HG03175 (cell line): ENCODE measurements at regions not wholly inside any gene's neighbourhood (a gene's known extent, or its start where the extent isn't known, plus 50 kb on each side); places are given as distances from the start of the nearest gene placed in this dataset.

ENCODE experiments used
- ATAC-seq: cut with Tn5 transposase; IDR thresholded peaks from one replicate; pipeline ENCODE4 v1.9.1; 2021; ENCODE audit warnings: mild to moderate bottlenecking, moderate library complexity; ENCODE audit not compliant: unreplicated experiment

DNA sequence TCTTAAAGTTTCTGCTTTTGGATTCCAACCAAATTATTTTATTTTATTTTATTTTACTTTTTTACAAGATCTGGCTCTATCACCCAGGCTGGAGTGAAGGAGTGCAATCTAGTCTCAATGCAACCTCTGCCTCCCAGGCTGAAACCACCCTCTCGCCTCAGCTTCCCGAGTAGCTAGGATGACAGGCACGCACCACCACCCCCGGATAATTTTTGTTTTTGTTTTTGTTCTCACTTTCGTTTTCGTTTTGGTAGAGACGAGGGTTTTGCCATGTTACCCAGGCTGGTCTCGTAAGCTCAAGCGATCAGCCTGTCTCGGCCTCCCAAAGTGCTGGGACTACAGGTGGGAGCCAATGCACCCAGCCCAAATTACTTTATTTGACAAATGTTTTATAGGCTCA, 219.8 kb downstream of the ETS1 start:
- peak; percentile 83 for ATAC-seq

DNA sequence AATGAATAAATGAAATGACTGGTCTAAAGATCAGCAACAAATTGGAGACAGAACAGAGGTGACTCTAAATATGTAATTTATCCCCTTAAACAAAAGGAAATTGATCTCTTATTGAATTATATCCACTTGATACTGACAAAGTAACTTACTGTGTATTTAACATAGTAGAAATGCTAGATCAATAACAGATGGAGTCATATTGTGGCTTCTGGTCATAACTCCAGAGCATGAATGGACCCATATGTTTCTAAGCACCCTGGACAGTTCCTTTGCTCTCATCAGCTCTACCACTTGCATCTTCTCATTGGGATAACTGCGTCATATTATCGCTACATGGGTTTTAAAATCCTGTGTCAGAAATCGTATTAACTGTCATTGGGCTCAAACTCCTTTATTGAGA, 222.3 kb downstream of the ETS1 start:
- no peak for ATAC-seq

DNA sequence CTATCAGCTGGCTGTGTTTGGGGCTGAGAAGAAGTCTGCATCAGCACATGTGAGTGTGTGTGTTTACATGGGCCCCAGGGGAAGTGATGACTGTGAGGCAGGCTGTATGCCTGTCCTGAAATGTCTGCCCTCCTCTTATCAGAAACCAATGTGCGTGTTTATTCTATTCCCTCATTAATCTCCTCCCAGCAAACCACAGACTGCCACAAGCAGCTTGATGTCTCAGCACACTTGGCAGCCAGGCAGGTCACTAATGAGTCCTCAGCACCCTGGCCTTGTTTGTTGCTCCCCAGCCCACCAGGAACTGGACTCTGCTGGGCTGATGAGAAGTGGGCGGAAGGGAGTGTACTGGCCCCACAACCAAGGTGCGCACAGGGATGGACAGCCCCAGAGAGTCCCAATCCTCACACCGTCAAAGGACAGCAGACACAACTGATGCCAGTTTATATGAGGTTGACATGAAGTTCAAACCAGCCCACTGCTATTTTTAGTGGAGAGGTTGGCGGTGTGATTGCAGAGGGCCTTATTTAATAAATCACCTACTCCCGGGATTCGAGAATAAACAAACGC, 225.8 kb downstream of the ETS1 start:
- no peak for ATAC-seq

DNA sequence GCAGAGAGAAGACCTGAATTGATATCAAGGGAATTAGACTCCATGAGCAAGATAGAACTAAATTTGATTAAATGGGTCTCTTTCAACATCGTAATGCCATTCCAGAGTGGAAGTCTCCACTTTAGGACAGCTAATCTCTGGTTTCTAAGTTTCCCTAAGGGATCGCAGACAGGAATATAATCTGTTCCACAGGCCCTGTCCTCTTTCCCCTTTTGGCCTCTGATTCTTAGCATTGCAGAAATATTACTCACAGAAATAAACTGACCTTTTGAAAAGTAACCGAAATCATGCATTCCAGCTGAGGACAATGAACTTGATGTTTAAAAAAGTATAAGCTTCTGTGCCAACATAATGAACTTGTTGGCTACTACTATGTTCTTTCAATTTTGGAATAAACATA, 227.8 kb downstream of the ETS1 start:
- no peak for ATAC-seq

DNA sequence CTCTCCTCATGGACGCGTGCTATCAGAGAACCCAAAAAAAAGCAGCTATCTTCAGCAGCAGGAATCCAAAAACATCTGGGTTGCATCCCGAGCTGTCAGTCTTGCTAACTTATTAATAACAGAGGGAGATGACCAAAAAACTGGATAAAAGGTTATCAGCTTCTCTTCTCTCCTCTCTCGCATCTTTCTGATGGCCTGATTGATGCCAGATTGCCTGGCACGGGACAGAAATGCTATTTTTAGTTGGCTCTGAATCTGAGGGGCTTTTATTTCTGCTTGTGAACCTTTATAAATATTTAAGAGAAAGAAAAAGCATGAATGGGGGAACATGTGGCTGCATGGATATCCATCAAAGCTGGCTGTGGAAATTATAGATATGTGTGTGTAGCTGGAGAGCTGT, 230.3 kb downstream of the ETS1 start:
- ATAC-seq = no peak

DNA sequence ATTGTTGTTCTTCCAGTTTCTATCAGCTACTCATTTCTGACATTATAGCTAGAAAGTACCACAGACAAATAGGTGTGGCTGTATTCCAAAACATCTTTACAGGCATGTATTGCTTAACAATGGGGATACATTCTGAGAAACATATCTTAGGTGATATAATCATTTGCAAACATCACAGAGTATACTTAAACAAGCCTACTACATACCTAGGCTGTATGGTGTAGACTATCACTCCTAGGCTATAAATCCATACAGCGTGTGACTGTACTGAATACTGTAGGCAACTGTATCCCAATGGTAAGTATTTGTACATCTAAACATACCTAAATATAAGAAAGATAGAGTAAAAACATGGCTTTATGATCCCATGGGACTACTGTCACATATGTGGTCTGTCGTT, 231.8 kb downstream of the ETS1 start:
- ATAC-seq = no peak

DNA sequence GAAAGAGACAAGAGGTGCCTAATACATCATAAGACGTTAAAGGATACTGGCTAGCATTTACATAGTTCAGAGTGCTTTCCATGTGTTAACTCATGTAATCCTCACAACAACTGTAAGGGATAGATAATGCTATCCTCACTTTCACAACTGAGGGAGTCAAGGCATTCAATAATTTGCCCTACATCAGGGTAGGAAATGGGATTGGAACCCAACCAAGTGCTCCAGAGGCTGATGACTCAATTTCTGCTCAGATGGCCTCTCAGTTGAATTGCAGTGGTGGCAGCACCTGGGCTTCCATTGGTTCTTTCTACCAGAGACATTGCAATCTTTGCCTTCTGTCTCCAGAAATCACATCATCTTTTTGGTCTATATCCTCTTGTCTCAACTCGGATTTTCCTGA, 232.9 kb downstream of the ETS1 start:
- no peak for ATAC-seq

DNA sequence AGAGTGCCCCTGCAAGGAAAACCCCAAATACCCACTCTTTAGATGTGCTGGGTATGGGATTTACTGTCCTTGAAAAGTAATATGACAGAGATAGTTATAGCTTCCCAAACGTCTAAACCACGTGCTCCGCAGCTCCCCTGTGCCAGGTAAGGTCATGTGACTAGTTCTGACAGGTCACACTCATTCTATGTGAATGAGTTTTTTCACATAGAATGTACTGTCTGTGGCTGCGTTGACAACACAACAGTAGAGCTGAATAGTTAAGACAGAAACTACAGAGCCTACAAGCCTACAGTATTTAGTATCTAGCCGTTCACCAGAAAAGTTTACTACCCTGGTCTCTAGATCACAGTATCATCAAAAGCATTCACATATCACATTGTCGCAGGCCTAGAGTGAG, 236.2 kb downstream of the ETS1 start:
- no peak for ATAC-seq

DNA sequence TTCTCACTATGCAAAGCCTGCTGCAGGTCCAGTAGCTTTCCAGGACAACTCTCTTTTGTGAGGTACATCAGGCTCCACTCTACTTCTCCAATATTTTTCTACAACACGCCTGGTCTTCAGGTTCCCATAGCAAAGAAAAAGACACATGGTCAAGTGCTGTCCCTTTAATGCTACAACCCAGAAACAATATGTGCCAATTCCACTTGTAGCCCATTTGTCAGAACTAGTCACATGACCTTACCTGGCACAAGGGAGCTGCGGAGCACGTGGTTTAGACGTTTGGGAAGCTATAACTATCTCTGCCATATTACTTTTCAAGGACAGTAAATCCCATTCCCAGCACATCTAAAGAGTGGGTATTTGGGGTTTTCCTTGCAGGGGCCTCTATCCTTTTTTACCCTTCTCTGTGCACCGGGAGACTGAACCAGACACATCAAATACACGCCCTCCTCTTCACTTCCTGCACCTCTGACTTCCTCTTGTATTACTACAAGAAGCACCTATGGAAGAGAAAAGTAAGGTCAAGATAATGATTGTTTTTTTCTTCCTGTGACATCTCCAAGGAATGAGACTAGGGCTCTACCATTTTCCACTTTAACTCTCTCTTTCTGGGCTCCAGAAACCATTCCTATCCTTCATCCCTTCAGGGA, 237.6 kb downstream of the ETS1 start:
- ATAC-seq = no peak

DNA sequence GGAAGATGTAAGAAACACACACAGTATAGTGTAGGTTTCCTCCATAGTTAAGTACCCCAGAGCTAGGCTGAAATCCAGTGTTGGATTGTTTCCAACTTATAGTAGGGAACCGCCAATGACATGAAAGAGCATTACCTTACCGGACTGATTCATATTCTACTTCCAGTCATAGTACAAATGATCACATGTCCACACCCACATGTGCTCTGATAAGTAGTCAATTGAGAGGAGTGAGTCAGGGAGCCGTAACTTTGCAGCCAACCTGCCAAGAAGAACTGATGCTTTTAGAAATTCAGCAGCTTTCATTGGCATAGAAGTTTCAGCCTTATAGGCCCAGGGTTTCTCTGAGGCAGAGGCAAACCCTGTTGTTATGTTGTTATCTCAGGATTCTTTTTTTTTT, 240.6 kb downstream of the ETS1 start:
- ATAC-seq = no peak

DNA sequence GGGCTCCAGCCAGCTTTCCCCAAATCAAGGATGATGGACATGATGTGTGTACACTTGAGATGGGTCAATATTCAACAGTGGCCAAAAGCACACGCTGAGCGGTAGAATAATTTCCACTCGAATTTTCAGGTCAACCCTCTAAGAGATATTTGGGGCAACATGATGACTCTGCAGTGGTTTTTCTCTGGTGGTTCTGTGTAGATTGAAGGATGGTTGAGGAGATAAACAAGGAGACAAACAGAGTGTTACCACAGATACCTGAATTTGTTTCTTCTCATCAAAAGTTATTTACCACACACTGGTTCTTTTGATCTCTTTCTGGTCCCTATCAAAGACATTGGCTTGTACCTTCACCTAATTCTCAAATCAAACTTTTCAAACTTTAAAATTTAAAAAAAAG, 242.0 kb downstream of the ETS1 start:
- ATAC-seq = no peak

DNA sequence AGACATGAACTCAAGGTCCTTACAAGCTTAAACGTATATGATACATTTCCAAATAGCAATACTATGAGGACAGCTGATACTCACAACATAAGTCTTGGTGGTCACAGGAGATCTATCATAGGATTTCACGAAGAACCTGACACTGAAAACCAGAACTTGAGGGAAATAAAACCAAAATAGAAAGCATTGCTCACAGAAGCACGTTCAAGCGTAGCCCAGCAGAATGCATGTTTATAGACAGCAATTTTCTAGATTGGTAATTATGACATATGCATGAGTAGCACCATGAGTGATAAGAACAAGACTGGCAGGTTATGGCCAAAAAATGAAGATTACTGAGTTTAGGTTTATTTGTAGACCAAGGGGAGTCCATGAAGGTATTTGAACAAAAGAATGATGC, 243.5 kb downstream of the ETS1 start:
- no peak for ATAC-seq

DNA sequence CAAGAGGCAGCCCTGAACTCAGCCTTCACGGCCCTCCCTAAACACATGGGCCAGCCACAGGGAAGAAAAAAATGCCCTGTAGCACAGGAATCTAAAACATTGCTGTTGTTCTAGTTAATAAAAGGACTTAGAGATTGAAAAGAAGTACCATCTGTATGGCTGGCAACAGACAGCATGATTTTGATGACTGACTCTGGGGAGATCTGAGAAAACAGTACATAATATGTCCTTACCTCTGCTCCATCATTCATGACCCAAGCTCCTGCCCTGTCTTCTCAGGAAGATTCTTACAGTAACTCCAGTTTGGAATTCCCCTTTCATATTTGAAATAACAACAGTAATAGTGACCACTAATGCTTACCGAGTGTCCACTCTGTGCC, 244.2 kb downstream of the ETS1 start:
- ATAC-seq = peak; percentile 38

DNA sequence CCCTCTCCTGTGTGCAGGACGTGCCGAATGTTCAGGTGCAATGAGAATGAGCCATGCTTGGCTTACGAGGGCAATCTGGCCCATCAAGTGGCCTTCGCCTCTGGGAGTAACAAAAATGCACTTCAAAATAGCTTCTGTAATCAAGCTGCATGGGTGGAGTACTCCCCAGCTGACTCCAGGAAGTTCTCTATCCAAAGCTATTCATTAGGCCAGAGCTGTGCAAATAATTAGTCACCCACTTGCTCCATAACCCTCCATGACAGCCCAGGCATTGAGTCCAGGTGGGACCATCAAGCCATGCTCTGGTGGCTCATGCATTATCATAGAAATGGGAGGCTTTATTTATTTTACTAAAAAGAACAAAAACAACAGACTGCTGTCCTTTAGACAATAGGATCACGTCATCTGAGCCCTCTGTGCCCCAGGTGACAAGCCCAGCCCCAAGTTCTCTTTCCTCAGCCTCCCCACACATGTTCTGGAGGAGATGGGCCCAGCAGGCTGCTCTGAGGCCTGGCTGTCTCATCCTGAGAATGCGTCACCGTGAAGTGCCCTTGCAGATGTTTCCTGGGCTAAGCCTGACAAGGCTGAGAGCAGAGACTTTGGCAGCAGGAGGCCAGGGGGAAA, 244.7 kb downstream of the ETS1 start:
- peak; percentile 76 for ATAC-seq

DNA sequence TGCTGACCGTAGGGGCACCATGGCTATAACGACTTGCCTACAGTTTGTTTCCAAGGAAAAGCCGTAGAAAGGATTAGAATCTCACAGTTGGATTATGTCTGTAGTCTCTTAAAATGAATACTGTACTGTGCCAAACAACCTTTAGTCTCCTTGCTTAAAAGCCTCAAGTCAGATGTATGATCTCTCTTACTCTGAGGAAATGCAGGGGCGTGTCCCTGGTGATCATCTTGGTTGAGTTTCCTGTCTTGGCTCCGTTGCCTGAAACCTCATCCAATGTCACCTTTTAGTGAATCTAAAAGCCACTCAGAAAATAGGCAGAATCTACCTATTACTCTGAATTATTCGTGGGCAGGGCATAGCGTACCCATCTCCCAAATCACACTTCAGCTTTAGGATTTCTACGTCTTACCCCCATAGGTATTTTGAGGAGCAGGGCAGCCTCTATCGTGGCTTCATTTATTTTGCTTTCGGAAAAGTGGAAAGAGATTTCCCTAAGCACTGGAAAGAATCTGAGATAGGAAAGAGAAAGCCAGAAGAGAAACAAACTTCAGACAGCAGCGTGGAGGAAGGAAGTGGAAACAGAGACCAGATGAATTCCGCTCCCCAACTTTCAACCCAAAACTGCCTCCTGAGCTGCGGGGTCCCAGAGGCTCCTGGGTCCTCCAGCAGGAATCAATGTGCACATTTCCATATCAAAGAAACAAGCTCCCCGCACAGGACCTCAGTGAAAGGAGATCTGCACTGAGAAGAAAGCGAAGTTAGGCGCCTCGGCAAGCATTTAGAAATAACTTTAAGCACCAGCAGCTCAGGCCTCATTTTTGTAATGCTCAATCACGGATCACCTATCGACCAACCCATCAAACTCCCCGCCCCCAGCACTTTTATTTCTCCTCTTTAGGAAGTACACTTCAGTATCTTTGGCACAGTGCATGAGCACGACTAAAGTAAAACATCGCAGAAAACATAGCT, 245.8 kb downstream of the ETS1 start:
- ATAC-seq = no peak

DNA sequence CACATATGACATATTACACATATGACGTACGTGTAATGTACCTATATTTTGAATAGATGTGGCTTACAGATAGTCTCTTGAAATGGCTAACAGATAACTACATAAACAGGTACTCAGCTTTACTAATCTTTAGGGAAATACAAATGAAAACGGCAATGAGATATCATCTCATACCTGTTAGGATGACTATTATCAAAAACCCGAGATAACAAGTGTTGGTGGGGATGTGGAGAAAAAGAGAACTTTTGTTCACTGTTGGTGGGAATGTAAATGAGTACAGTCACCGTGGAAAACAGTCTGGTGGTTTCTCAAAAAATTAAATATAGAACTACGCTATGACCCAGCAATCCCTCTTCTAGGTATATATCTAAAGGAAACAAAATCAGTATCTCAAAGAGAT, 247.6 kb downstream of the ETS1 start:
- no peak for ATAC-seq

DNA sequence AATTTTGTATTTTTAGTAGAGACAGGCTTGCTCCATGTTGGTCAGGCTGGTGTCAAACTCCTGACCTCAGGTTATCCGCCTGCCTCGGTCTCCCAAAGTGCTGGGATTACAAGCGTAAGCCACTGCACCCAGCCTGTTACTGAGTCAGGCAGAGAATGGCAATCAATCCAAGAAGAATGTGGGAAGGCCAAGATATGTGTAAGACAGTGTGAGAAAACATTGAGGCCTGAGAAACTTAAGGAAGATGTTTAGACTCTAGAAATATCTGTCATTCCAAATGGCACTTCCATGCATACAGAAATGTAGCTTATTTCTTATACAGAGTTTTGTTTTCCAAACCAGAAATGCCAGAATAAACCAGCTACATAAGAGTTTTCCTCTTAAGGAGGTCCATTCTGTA, 248.5 kb downstream of the ETS1 start:
- ATAC-seq = no peak

DNA sequence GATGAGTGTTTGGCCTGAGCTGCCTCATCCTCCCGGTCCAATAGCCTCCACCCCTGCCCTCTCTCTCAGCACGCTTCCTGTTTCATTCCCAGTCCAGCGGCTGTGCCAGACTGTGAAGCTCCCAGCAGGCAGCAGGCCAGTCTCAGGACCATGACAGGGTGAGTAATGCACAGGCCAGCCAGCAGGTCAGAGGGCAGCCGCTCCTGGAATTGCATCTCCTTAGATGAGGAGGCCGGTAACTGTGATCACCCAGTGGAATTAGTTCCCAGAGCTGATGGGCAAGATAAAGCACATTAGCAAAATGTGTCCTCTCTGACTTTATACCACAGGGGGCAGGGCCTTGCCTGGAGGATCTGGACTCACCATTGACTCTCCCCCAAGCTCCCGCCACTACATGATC, 251.2 kb downstream of the ETS1 start:
- ATAC-seq = no peak

DNA sequence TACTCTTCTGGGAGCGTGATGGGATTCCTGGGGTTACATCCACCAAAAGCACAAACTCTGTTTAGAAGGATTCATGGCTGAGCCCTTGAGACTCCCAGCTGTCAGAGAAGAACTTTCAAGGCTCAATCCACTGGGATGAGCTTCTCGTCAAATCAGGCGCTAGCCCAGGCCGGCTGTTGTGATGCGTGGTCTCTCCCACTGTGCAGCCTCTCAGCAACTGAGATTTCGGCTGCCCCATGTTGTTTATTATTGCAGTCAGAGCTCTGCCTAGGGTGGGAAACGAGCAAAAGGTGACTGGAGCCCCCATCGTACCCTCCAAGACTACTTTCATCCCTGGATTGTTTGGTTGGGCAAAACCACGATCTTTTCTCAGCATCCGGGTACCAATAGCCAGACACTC, 251.6 kb downstream of the ETS1 start:
- ATAC-seq = no peak

DNA sequence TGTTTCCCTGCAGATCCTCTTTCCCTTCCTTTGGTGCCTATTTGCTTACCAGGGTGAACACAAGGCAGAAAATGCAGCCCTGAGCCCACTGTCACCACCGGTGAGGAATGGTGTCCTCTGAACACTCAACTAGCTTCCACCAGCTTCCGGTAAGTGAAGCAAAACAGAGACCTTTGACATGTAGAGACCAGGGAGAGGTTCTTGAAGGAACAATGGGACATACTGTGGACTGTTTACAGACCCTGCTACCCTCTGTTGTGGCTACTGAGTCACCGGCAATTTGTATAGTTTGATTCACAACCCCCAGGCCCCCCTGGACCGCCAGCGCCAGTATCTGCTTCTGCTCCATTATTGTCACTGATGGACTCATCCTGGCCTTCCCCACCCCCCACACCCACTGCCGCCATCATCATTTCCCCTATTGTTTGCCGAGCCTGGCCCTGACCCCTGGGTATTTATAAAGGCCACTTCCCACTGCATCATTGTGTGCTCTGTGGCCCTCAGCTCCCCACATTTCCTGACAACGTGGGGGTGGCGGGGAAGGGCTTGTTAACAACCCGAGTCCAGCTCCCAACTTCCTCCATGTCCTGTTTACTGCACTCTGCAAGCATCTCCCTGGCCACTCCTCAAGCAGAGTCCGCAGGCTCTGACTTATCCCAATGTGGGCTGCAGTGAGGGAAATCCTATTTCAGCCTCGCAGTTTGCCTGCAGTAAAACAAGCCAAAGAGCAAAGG, 252.9 kb downstream of the ETS1 start:
- ATAC-seq = no peak

DNA sequence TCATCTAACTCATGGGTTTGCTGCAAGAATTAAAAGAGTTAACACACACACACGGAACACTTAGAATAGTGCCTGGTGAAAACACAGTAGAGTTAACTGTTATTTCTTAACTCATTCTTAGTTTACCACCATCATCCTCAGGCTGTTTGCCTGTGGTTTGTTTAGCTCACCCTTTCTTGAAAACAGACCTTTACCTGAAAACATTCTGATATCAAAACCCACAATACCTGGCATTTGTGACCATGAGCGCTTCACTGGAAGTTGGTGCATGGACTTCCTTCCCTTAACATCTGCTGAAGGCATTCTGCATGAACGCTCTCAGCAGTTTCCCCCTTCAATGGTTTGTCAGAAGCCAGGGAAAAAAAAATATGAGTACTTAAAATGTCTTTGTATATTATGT, 256.0 kb downstream of the ETS1 start:
- no peak for ATAC-seq
